NCI-H146 treated with DMSO at 0.1 percent for 48 hours (cell line): ENCODE measurements at regions not wholly inside any gene's neighbourhood (a gene's known extent, or its start where the extent isn't known, plus 50 kb on each side); places are given as distances from the start of the nearest gene placed in this dataset.

Experiments used
- DNase-seq: peaks from one replicate; lab custom pipeline; 2025; ENCODE audit not compliant: unreplicated experiment; lab: John Stamatoyannopoulos, UW

DNA sequence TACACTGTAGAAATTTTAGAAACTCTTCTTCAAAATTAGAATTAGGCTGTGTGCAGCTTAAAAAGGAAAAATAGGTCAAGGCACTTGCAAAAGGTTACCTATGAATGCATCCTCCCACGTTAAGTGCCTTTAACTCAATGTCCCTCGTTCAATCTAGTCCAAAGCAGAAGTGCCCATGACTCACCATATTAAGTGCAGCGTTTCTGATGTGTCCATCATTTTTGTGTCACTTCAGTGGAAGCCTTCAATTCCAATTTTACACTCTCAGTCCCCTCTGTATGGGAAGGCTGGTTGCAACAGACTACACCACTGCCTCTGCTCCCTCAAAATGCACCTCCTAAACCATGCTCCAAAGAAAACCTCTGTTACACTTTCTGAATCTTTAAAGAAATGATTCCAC is 53.4 kb downstream of the FOXB1 start:
- no peak for DNase-seq

- no peak for DNase-seq
Measured at GRCh38 chr15:60059186-60059585, 55.1 kb downstream of the FOXB1 start.

- no peak for DNase-seq
Measured at GRCh38 chr15:60061758-60062157, 57.6 kb downstream of the FOXB1 start.

GRCh38 chr15:60062826-60063225 is 58.7 kb downstream of the FOXB1 start:
- DNase-seq, result no peak

DNA sequence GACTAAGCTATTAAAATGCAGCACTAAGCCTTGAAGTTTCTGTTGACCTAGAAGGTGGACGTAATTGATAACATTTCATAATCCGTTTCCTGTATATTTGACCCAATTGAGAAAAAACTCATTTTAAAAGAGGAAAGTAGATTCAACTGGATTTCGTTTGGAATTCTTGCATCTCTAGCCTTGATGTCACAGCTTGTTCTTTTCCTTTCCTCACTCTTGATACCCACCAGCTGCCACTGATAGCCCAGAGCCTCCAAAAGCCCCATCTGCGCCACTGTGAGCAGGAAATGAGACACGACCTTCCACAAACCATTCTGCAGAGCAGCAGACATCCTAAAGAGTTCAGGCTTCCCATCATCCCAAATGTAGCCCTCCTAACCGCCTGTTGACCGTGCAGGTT is 61.8 kb downstream of the FOXB1 start:
- no peak for DNase-seq

DNA sequence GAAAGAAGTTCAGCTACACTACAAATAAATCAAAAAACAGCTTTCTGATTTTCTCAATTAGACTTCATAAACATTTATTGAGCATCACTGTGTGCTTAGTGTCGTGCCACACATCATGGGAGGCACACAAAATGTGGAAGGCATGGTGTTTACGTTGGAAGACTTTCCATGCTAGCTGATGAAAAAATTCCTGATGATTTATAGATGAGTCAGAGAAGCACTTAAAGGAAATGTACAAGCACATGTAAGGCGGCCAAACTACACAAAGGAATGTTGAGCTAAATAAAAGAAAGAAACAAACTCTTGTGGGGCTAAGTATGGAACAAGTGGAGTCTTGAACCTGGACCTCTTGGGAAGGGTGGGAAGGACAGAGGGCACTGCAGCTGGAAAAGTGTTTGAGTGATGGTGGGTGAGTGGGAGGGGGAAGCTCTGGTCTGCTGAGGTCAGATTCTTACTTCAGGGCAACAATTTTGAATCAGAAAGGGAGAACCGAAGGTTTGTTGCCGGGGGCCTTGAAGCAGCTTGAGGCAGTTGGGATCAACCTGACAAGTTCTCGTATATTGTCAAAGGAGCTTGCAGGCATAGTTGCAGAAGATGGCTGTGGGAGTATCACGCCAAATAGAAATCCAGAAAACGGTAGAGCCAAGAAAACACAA is 66.9 kb downstream of the FOXB1 start:
- DNase-seq, result no peak

DNA sequence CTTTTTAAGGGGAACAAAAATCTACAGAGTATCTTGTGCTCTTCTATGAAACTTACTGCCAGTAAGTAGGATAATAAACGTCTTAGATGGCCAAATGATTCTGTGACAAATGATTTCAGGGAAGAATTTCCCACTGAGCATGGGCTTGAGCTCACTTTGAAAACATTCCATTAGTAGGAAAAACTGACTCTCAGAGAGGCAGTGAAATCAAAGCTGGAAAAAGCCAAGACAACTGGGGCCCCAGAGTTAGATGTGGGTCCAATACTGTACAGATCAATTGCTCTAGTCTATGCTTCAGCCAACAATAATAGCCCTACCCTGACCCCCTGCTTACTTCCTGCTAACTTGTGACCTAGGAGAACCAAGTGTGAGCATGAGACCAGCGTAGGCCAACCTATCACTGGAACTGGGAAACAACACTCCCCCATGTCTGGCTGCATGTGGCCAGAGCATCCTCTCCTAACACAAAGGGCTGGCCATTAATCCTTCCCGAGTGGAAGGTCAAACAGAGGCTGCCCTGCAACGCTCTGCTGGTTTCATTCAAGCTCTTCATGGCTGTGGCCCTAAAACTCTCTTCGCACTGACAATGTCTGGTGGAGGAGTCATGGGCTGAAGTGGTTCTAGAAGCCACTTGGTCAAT is 68.8 kb downstream of the FOXB1 start:
- no peak for DNase-seq

DNA sequence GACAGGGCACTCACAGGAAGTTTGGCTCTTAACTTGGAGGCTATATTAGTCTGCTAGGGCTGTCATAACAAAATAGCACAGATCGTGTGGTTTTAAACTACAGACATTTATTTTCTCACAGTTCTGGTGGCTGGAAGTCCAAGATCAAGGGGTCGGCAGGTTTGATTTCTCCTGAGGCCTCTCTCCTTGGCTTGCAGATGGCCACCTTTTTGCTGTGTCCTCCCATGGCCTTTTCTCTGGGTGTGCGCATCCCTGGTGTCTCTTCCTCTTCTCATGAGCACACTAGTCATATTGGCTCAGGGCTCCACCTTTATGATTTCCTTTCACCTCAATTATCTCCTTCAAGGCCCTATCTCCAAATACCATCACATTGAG is 69.3 kb downstream of the FOXB1 start:
- no peak for DNase-seq

DNA sequence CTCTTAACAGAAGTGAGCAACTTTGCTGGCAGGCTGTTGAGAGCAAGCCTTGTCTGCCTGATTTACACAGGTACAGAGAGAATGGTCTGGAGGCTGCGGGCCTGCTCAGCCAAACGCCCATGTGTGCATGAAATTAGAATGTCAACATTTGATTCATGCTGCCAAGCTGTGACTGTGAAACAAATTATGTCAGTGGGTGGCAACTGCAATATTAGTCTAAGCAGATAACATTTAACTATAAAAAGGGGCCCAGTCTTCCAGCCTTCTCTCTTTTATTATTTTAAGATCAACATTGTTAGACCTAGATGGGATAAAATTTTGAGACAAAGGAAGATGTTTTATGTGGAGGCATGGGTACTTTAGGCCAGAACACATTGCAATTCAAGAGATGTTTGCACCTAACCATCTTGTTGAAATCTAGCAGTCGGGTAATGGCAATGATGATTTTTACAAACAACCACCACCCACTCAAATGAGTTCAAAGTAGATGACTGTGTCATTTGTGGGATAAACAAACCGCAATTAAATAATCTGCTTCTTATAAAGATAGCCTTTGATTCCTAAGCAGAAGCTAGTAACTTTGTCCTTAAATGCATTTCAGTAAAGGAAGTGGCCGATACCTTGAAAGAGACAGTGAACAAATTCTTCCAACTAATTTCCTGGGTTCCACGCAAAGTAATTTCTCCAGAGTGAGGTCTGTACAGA is 70.2 kb downstream of the FOXB1 start:
- DNase-seq, result peak; percentile 73

GRCh38 chr15:60076045-60076444 is 71.9 kb downstream of the FOXB1 start:
- DNase-seq, result no peak

GRCh38 chr15:60076582-60077276 is 72.6 kb downstream of the FOXB1 start:
- peak; percentile 70 for DNase-seq

GRCh38 chr15:60077581-60078359 is 73.7 kb downstream of the FOXB1 start:
- DNase-seq, result peak; percentile 5

- no peak for DNase-seq
Measured at GRCh38 chr15:60079210-60079609, 75.1 kb downstream of the FOXB1 start.

DNA sequence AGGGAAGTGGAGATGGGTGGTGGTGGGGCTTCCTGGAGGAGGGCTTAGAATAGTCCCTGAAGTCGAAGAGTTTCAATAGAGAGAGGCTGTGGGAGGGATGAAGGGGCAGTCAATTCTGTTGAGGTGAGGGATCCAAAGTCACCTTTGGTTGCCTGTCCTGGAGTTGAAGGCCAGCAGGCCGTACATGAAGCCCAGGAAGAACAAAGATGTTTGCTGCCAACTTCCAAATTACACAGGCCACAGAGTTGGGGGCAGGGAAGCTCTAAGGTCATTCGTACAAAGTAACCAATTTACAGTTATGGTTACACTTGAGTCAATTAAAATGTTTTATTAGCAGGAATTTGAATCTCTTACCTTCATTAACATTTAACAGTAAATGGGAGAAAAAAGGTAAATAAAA is 77.9 kb downstream of the FOXB1 start:
- DNase-seq, result no peak

DNA sequence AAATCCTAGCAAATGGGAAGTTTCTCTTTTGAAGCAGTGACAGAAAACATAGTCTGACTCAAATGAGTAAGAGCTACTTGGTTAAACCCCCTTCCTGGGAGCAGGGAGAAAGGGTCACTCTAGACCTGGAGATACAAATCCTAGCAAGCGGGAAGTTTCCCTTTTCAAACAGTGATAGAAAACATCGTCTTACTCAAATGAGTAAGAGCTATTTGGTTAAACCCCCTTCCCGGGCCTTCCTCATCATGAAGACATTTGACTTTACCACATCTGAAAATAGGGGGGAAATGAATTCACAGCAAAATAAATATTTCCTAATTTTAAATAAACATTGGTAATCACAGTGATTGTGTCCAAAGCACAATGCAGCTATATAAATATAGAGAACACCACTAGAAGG is 79.2 kb downstream of the FOXB1 start:
- DNase-seq, result no peak

- no peak for DNase-seq
Measured at GRCh38 chr15:60086681-60087429, 82.7 kb downstream of the FOXB1 start.

GRCh38 chr15:60087561-60087960 is 83.5 kb downstream of the FOXB1 start:
- DNase-seq, result no peak

DNA sequence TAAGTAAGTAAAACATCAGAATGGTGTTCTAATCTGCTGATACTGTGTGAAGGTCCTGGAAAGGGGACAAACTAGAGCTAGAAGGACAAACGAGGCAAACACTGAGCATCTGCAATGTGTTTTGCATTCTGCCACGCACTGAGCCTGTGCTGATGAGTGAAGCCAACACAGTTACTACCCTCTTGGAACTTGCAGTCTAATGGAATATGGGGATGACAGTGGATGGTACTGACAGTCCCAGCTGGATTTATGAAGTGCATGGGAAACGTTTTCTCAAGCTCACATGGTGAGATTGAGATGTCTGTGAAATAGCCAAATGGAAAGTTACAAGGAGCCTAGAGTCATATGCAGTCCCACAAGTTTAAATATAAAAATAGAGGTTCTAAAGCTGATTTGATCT is 86.6 kb downstream of the FOXB1 start:
- DNase-seq, result no peak

- DNase-seq, result no peak
Measured at GRCh38 chr15:60091157-60091556, 87.0 kb downstream of the FOXB1 start.

GRCh38 chr15:60091911-60092310 is 87.8 kb downstream of the FOXB1 start:
- no peak for DNase-seq
